Mesenchymal stem cell (in vitro differentiated cells and primary cell): ENCODE measurements at regions not wholly inside any gene's neighbourhood (a gene's known extent, or its start where the extent isn't known, plus 50 kb on each side); places are given as distances from the start of the nearest gene placed in this dataset.

ENCODE experiments used
- DNase-seq: peaks from one replicate; pipeline ENCODE4 v3.0.0-alpha.2; 2013
- H2AFZ ChIP-seq: one replicate; pipeline ENCODE4 v1.6.1; 2013; ENCODE audit warnings: low read depth, mild to moderate bottlenecking, control low read depth, inconsistent platforms, low read length, moderate library complexity
- H2AK5ac ChIP-seq: 2 replicates; pipeline ENCODE4 v1.6.1; 2013; ENCODE audit warnings: low read length, moderate library complexity, mild to moderate bottlenecking, inconsistent platforms; ENCODE audit not compliant: severe bottlenecking
- H2BK120ac ChIP-seq: one replicate; pipeline ENCODE4 v1.6.1; 2013; ENCODE audit warnings: low read depth, mild to moderate bottlenecking, inconsistent platforms, low read length, moderate library complexity
- H2BK12ac ChIP-seq, 2 experiments: one replicate each; pipeline ENCODE4 v1.6.1; 2013; ENCODE audit warnings: inconsistent platforms in 2 of 2, low read length in 2 of 2, mild to moderate bottlenecking in 2 of 2, moderate library complexity in 2 of 2, control low read depth in 1 of 2
- H2BK15ac ChIP-seq: one replicate; pipeline ENCODE4 v1.6.1; 2013; ENCODE audit warnings: mild to moderate bottlenecking, low read depth, inconsistent platforms; ENCODE audit not compliant: poor library complexity, severe bottlenecking
- H2BK5ac ChIP-seq: 2 replicates; pipeline ENCODE4 v1.6.1; 2013; ENCODE audit warnings: low read depth, mild to moderate bottlenecking, low read length, control low read depth, inconsistent platforms; ENCODE audit not compliant: poor library complexity, severe bottlenecking
- H3K14ac ChIP-seq, 2 experiments: one replicate each; pipeline ENCODE4 v1.6.1; 2013; ENCODE audit warnings: inconsistent platforms in 2 of 2, low read length in 2 of 2, control low read depth in 1 of 2, mild to moderate bottlenecking in 1 of 2, moderate library complexity in 1 of 2
- H3K18ac ChIP-seq, 2 experiments: one replicate each; pipeline ENCODE4 v1.6.1; 2013; ENCODE audit warnings: inconsistent platforms in 2 of 2, low read length in 2 of 2, control low read depth in 1 of 2, low read depth in 1 of 2, mild to moderate bottlenecking in 1 of 2
- H3K23ac ChIP-seq, 2 experiments: one replicate each; pipeline ENCODE4 v1.6.1; 2013; ENCODE audit warnings: inconsistent platforms in 2 of 2, low read length in 2 of 2, mild to moderate bottlenecking in 2 of 2, moderate library complexity in 2 of 2, control low read depth in 1 of 2
- H3K27ac ChIP-seq: 2 replicates; pipeline ENCODE4 v1.5.1; 2013; ENCODE audit warnings: mild to moderate bottlenecking, moderate library complexity, low read length, control low read depth, inconsistent platforms; ENCODE audit not compliant: poor library complexity, severe bottlenecking
- H3K27me3 ChIP-seq, 2 experiments: 2 replicates each; pipeline versions ENCODE4 v1.6.1 to v1.7.0; 2013; ENCODE audit warnings: low read length in 2 of 2, mild to moderate bottlenecking in 2 of 2, moderate library complexity in 2 of 2, control low read depth in 1 of 2, inconsistent platforms in 1 of 2; ENCODE audit not compliant: control insufficient read depth in 1 of 2, insufficient read depth in 1 of 2
- H3K36me3 ChIP-seq, 2 experiments: 2 replicates each; pipeline versions ENCODE4 v1.6.1 to v1.7.0; 2013; ENCODE audit warnings: low read length in 2 of 2, control low read depth in 1 of 2, inconsistent platforms in 1 of 2, low read depth in 1 of 2, mild to moderate bottlenecking in 1 of 2; ENCODE audit not compliant: insufficient read depth in 2 of 2, control insufficient read depth in 1 of 2
- H3K4ac ChIP-seq, 2 experiments: one replicate each; pipeline ENCODE4 v1.6.1; 2013; ENCODE audit warnings: inconsistent platforms in 2 of 2, low read length in 2 of 2, mild to moderate bottlenecking in 2 of 2, moderate library complexity in 2 of 2, control low read depth in 1 of 2, low read depth in 1 of 2
- H3K4me1 ChIP-seq: 2 replicates; pipeline ENCODE4 v1.6.1; 2013; ENCODE audit warnings: low read depth, low read length, control low read depth; ENCODE audit not compliant: control insufficient read depth, insufficient read depth
- H3K4me2 ChIP-seq: 2 replicates; pipeline ENCODE4 v1.6.1; 2013; ENCODE audit warnings: low read length, mild to moderate bottlenecking, inconsistent platforms; ENCODE audit not compliant: poor library complexity, severe bottlenecking
- H3K4me3 ChIP-seq, 2 experiments: 2 replicates each; pipeline versions ENCODE4 v1.5.1 to v1.7.0; 2013; ENCODE audit warnings: low read length in 2 of 2, mild to moderate bottlenecking in 2 of 2, control low read depth in 1 of 2, low read depth in 1 of 2; ENCODE audit not compliant: insufficient read depth in 1 of 2
- H3K79me1 ChIP-seq: replicated peaks from 2 replicates; pipeline ENCODE4 v1.6.1; 2013; ENCODE audit warnings: mild to moderate bottlenecking, control low read depth, low read length, inconsistent platforms; ENCODE audit not compliant: poor library complexity, severe bottlenecking
- H3K9ac ChIP-seq: 2 replicates; pipeline ENCODE4 v1.7.0; 2013; ENCODE audit warnings: mild to moderate bottlenecking, low read length, moderate library complexity
- H3K9me3 ChIP-seq: 2 replicates; pipeline ENCODE4 v1.7.0; 2013; ENCODE audit warnings: mild to moderate bottlenecking, low read length; ENCODE audit not compliant: control insufficient read depth
- H4K8ac ChIP-seq: one replicate; pipeline ENCODE4 v1.6.1; 2013; ENCODE audit warnings: inconsistent platforms, mild to moderate bottlenecking, low read length, moderate library complexity
- H4K91ac ChIP-seq: one replicate; pipeline ENCODE4 v1.6.1; 2013; ENCODE audit warnings: mild to moderate bottlenecking, low read length, inconsistent platforms
- WGBS: methylation state at CpG from one replicate; pipeline ENCODE4 v1.1.7; 2013; ENCODE audit warnings: mixed read lengths; 5-methylcytosine and 5-hydroxymethylcytosine counted together

GRCh38 chr6:135739288-135739687 lies 112.2 kb upstream of the PDE7B start:
- Histone ChIP-seq H2BK15ac (no peak overlapping the region), H3K27ac (no peak overlapping the region), H2BK120ac (no peak overlapping the region), H3K23ac (peak overlapping the region in 1 of 2 experiments; percentile 17), H2BK5ac (no peak overlapping the region), H3K4me2 (no peak overlapping the region), H3K9me3 (no peaks in the 10 kb centered on the region), H3K36me3 (no peaks in the 10 kb centered on the region), H2BK12ac (no peak overlapping the region), H3K4ac (no peak overlapping the region), H2AK5ac (no peak overlapping the region), H3K27me3 (no peaks in the 10 kb centered on the region), H4K91ac (no peak overlapping the region), H3K9ac (no peak overlapping the region), H3K18ac (no peak overlapping the region), H3K14ac (peak overlapping the region in 1 of 2 experiments; percentile 55), H2AFZ (no peak overlapping the region), H3K4me1 (no peaks in the 10 kb centered on the region), H4K8ac (no peak overlapping the region), H3K79me1 (no peaks in the 10 kb centered on the region), H3K4me3 (no peak overlapping the region)
- DNase-seq, result peak; percentile 42
- WGBS, result 79% methylated on average over 7 of the region's 7 CpGs

- no CpG with 5 or more reads among the region's 1 CpG for WGBS
- H2BK120ac ChIP-seq, result no peak overlapping the region
- no peak overlapping the region for H3K9ac ChIP-seq
- H3K18ac ChIP-seq, result no peak overlapping the region
- H3K79me1 ChIP-seq, result no peaks in the 10 kb centered on the region
- no peaks in the 10 kb centered on the region for H3K9me3 ChIP-seq
- H3K14ac ChIP-seq, result no peak overlapping the region
- H3K27me3 ChIP-seq, result no peaks in the 10 kb centered on the region
- H3K4me1 ChIP-seq, result no peaks in the 10 kb centered on the region
- no peak overlapping the region for H2AFZ ChIP-seq
- H2BK5ac ChIP-seq, result no peak overlapping the region
- no peak overlapping the region for H3K4me3 ChIP-seq
- DNase-seq, result no peak
- no peak overlapping the region for H3K4ac ChIP-seq
- no peak overlapping the region for H2BK12ac ChIP-seq
- no peak overlapping the region for H3K4me2 ChIP-seq
- H2AK5ac ChIP-seq, result no peak overlapping the region
- H2BK15ac ChIP-seq, result no peak overlapping the region
- H4K91ac ChIP-seq, result no peak overlapping the region
- no peak overlapping the region for H4K8ac ChIP-seq
- no peaks in the 10 kb centered on the region for H3K36me3 ChIP-seq
- no peak overlapping the region for H3K27ac ChIP-seq
- H3K23ac ChIP-seq, result no peak overlapping the region
Observed at GRCh38 chr6:135740580-135740979, 110.9 kb upstream of the PDE7B start.

GRCh38 chr6:135743476-135743875 lies 108.0 kb upstream of the PDE7B start:
- 91% methylated on average over 5 of the region's 5 CpGs for WGBS
- Histone ChIP-seq H3K27me3 (no peaks in the 10 kb centered on the region), H4K8ac (no peak overlapping the region)

GRCh38 chr6:135748189-135748588 lies 103.3 kb upstream of the PDE7B start:
- Histone ChIP-seq H3K4me3 (no peak overlapping the region), H2BK5ac (no peak overlapping the region), H3K27ac (no peak overlapping the region), H2BK12ac (no peak overlapping the region), H2AK5ac (no peak overlapping the region), H3K4ac (no peak overlapping the region), H2BK15ac (no peak overlapping the region), H4K91ac (no peak overlapping the region), H3K23ac (no peak overlapping the region), H3K14ac (no peak overlapping the region), H2AFZ (no peak overlapping the region), H3K9me3 (no peaks in the 10 kb centered on the region), H3K9ac (no peak overlapping the region), H4K8ac (no peak overlapping the region), H3K79me1 (no peaks in the 10 kb centered on the region), H3K4me2 (no peak overlapping the region), H3K36me3 (no peaks in the 10 kb centered on the region), H2BK120ac (no peak overlapping the region), H3K18ac (no peak overlapping the region), H3K27me3 (no peaks in the 10 kb centered on the region), H3K4me1 (no peaks in the 10 kb centered on the region)
- no peak for DNase-seq
- WGBS, result 92% methylated on average over 2 of the region's 3 CpGs

More at GRCh38 chr6:135743476-135743875, 108.0 kb upstream of the PDE7B start:
- Histone ChIP-seq H2BK15ac (no peak overlapping the region), H3K14ac (no peak overlapping the region), H3K4me3 (no peak overlapping the region), H3K4me1 (no peaks in the 10 kb centered on the region), H2AK5ac (no peak overlapping the region), H3K4me2 (no peak overlapping the region), H3K79me1 (no peaks in the 10 kb centered on the region), H3K23ac (no peak overlapping the region), H3K36me3 (no peaks in the 10 kb centered on the region), H3K9ac (no peak overlapping the region), H3K4ac (no peak overlapping the region), H3K9me3 (no peaks in the 10 kb centered on the region), H3K27ac (no peak overlapping the region), H2AFZ (no peak overlapping the region), H4K91ac (no peak overlapping the region), H2BK120ac (no peak overlapping the region), H2BK5ac (no peak overlapping the region), H3K18ac (no peak overlapping the region), H2BK12ac (no peak overlapping the region)
- DNase-seq, result no peak
